HG03442 (cell line): ENCODE measurements at regions not wholly inside any gene's neighbourhood (a gene's known extent, or its start where the extent isn't known, plus 50 kb on each side); places are given as distances from the start of the nearest gene placed in this dataset.
"Not testable (repeated sequence)": the region's sequence is repeated elsewhere in the genome, so short reads cannot be mapped to it uniquely, and the experiment has no call there.

ENCODE experiments used
- ATAC-seq: cut with Tn5 transposase; IDR thresholded peaks from one replicate; pipeline ENCODE4 v1.9.1; 2021; ENCODE audit warnings: mild to moderate bottlenecking, moderate library complexity; ENCODE audit not compliant: unreplicated experiment

DNA sequence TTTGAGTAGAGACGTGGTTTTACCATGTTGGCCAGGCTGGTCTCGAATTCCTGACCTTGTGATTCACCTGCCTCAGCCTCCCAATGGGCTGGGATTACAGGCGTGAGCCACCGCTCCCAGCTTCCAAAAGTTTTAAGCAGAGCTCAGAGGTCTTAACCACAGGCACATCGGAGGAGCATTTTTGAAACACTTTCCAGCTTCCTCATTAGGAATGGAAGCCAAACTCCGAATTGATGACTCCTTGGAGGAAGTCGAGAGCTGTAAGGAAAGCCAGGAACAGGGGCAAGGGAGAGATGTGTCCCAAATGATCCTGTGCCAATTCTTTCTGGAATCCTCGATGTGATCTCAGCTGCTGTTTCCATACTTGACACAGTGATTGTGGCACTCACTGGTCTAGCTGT lies 56.2 kb upstream of the CCZ1B start:
- not testable (repeated sequence) for ATAC-seq

- ATAC-seq: not testable (repeated sequence)
Measured at GRCh38 chr7:6883756-6884155, 57.7 kb upstream of the CCZ1B start.

GRCh38 chr7:6886198-6886597 lies 60.1 kb upstream of the CCZ1B start:
- no peak for ATAC-seq

DNA sequence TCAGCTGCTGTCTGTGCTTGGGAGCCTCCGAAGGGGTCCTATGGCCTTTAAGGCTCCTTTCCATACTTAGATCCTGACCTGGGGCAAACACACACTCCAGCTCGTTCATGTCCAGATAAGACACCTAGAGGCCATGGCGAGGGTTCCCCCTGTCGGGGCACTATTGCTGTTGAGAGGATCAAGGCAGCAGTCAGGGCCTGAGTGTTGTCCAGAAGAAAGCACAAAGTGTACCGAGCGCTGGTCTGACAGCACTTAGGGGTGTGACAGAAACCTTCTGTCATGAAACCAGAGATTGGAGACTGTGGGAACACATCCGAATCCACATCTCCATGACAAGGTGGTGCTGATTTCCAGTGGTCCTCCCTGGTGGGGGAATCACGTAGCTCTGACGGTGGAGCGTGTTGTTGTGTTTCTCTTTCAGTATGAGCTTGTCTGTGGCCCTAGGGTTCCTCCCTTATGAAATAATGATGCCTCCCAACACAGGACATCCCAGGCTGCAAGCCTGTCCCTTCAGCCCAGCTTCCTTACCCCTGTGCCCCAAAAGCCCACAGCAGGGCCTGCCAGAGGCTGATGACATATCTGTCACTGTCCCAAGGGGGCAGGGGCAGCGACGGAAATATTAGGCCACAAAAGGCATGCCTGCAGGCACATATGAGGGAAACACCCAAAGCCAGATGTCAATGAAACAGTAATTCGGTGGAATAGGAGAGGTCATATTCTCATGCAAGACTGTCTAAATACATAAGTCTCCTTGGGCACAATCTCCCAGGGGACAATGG lies 62.4 kb upstream of the CCZ1B start:
- ATAC-seq: not testable (repeated sequence)

- no peak for ATAC-seq
Measured at GRCh38 chr7:6889252-6889812, 63.3 kb upstream of the CCZ1B start.

DNA sequence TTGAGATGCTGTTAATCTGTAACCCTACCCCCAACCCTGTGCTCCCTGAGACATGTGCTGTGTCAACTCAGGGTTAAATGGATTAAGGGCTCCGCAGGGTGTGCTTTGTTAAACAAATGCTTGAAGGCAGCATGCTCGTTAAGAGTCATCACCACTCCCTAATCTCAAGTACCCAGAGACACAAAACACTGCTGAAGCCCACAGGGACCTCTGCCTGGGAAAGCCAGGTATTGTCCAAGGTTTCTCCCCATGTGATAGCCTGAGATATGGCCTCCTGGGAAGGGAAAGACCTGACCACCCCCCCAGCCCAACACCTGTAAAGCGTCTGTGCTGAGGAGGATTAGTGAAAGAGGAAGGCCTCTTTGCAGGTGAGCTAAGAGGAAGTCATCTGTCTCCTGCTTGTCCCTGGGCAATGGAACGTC lies 76.0 kb upstream of the CCZ1B start:
- not testable (repeated sequence) for ATAC-seq

GRCh38 chr7:6903289-6903688 lies 77.2 kb upstream of the CCZ1B start:
- ATAC-seq: not testable (repeated sequence)

DNA sequence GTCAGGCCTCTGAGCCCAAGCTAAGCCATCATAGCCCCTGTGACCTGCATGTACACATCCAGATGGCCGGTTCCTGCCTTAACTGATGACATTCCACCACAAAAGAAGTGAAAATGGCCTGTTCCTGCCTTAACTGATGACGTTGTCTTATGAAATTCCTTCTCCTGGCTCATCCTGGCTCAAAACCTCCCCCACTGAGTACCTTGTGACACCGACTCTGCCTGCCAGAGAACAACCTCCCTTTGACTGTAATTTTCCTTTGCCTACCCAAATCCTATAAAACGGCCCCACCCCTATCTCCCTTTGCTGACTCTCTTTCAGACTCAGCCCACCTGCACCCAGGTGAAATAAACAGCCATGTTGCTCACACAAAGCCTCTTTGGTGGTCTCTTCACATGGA lies 77.7 kb upstream of the CCZ1B start:
- not testable (repeated sequence) for ATAC-seq

DNA sequence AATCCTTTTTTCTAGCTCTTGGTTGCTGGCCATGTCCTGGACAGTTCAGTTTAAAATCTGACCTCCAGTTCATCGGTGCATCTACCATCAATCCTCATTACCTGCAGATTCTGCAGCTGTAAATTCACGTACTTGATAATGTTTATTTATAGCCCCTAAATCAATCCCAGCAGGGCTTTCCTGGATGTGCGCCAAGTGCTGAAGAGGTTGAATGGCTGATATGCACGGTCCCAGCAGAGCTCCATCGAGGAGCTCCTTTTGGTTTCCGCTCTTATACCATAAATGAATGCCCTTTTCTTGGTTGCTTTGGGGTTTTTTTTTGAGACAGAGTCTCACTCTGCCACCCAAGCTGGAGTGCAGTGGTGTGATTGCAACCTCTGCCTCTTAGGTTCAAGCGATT lies 91.2 kb upstream of the CCZ1B start:
- no peak for ATAC-seq

DNA sequence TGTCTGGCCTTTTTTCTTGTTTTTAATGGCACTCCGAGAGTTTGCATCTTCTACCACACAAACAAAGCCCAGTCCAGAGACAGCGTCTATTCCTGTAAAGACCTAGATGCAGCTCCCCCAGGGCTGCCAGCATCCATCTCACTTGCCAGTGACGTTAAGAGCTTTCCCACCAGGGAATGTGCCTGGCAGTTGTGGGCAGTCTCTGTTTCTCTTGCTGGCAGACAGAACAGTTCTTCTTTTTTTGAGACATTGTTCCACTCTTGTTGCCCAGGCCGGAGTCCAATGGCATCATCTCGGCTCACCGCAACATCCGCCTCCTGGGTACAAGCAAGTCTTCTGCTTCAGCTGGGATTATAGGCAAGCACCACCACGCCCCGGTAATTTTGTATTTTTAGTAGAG lies 93.1 kb upstream of the CCZ1B start:
- ATAC-seq: not testable (repeated sequence)

- ATAC-seq: not testable (repeated sequence)
Measured at GRCh38 chr7:6924523-6924922, 98.4 kb upstream of the CCZ1B start.

DNA sequence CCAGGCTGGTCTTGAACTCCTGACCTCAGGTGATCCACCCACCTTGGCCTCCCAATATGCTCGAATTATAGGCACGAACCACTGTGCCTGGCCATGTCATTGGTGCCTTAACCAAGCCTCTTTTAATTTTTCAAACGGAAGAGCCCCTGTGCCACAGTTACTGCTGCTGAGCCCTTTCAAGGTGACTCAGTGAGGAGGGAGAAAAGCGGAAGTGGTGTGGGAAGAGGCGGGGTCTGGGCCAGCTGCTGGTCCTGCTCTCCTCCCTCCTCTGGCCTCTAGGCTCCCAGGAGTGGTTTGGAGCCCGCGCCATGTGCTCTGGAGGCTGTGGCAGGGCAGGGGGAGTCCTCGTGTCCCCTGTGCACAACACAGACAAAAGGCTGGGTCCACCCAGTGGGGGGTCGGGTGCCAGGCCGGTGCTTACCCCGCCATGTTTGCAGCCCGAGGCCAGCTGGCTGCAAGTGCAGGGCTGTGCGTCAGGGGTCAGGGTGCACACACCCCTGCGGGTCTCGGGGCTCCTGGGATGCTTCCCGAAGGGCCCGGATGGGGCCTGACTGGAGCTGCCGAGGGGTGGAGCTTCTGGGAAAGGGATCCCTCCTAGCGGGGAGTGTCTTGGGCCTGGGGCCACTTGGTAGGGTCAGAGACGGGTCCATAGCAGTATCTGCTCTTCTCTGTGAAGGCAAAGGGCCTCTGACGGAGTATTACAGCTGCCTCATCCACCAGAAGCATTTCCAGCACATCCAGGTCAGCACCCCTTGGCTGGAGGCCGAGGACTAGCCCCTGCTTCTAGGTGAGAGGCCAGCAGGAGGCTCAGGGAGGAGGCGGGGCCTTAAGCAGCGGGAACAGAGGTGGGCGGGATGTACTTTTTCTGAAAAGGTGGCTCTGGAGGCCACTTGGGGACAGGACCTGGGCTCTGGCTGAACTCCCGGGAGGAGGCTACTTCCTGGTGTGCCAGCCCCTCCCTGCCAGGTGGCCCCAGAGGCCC lies 100.4 kb upstream of the CCZ1B start:
- not testable (repeated sequence) for ATAC-seq

DNA sequence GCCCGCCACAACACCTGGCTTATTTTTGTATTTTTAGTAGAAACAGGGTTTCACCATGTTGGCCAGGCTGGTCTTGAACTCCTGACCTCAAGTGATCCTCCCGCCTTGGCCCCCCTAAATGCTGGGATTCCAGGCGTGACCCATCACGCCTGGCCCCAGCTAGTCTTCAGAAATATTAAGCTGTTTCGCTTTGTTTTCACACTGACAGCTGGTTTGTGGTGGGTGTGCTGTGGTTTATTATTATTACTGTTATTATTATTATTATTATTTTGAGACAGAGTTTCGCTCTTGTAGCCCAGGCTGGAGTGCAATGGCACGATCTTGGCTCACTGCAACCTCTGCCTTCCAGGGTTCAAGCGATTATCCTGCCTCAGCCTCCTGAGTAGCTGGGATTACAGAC lies 101.6 kb upstream of the CCZ1B start:
- not testable (repeated sequence) for ATAC-seq

GRCh38 chr7:6929588-6929987 lies 103.5 kb upstream of the CCZ1B start:
- not testable (repeated sequence) for ATAC-seq

- not testable (repeated sequence) for ATAC-seq
Measured at GRCh38 chr7:6930081-6930635, 104.1 kb upstream of the CCZ1B start.

- not testable (repeated sequence) for ATAC-seq
Measured at GRCh38 chr7:6930787-6931186, 104.7 kb upstream of the CCZ1B start.

GRCh38 chr7:6931456-6931855 lies 105.4 kb upstream of the CCZ1B start:
- ATAC-seq: not testable (repeated sequence)

DNA sequence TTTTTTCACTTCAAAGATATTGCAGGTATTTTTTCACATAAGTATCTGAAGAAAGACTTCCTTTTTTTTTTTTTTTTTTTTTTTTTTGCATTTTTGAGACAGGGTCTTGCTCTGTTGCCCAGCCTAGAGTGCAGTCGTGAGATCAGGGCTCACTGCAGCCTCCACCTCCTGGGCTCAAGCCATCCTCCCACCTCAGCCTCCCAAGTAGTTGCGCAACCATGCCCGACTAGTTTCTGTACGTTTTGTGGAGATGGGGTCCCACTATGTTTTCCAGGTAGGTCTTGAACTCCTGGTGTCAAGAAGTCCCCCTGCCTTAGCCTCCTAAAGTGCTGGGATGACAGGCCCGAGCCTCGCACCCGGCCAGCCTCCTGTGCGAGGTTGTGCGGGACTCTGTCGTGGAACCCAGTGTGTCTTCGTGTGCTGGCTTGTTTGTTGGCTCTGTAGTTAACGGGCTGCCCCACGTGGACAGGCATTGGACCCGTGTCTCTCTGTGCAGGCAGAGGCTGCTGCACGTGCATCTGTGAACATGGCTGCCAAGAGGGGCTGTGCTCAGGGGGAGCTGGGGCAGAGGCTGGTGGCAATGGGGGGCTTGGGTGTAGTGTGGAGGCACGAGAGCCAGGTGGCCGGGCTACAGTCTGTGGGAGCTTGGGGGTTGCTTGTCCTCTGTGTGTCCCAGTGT lies 108.0 kb upstream of the CCZ1B start:
- not testable (repeated sequence) for ATAC-seq

DNA sequence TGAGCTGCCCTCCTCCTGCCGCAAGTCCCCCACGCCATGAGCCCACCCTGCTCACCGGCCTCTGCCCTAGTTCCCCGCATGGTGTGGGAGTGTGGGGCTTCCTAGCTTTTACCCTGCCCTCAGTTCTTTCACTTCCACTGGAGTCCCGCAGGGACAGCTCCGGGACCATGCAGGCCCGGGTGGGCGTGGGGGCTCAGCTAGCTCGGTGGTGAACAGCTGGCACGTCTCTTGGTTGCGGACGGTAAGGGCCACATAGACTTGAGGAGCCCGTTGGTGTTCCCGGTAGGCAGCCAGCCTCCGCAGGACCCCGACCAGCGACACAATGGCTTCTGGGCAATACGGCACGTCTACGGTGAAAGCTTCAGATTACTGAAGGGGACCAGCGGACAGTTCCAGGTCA lies 108.9 kb upstream of the CCZ1B start:
- no peak for ATAC-seq

DNA sequence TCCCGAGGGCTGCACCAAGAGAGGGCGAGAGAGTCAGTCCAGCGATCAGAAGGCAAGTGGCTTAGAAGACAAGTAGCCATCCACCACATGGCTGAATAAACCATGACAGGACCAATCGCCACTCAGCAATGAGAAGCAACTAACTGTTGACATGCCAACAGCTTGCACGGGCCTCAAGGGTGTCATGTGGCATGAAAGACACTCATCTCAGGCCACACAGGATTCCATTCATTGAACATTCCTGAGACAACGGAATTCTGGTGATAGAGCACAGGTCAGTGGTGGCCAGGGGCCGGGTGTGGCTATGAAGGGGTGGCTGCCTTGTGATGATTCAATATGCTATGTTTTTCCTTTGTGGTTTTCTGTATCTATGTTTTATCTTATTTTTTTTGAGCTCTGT lies 110.6 kb upstream of the CCZ1B start:
- not testable (repeated sequence) for ATAC-seq
